H1 (cell line): ENCODE measurements at regions not wholly inside any gene's neighbourhood (a gene's known extent, or its start where the extent isn't known, plus 50 kb on each side); places are given as distances from the start of the nearest gene placed in this dataset.

Experiments used
- ASH2L ChIP-seq: fragments of 200-600, 300-600 bp; sonication (generic); IDR thresholded peaks from one replicate; pipeline ENCODE4 v1.7.1; 2017; ENCODE audit warnings: low read length
- GABPA ChIP-seq: IDR thresholded peaks from 2 replicates; pipeline ENCODE4 v1.6.1; 2011; ENCODE audit warnings: mild to moderate bottlenecking, low read length, moderate library complexity, borderline replicate concordance; ENCODE audit not compliant: insufficient read depth
- POU5F1 ChIP-seq: IDR thresholded peaks from 2 replicates; pipeline ENCODE4 v1.6.1; 2011; ENCODE audit warnings: low read depth, mild to moderate bottlenecking, low read length, moderate library complexity

DNA sequence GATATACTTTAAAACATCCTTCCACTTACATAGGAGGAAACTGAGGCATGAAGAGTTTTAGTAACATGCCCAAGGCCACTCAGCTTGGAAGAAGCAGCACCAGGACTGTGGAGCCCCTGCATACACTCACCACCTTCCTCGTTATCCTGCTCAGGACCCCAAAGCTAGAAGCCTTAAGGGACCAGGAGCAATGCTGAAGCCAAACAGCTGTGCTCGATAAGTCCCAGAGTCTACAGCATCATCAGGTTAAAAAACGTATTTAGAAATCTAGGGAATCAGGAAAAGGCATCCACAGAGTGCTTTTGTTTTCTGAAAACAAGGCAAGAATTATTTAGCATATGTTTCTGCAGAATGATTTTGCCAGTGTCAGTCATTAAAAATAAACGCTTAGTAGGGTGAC, 301.7 kb upstream of the ESRRG start (continued):
- no peak for TF ChIP-seq ASH2L
- TF ChIP-seq GABPA = no peak
- TF ChIP-seq POU5F1 = no peak
